GM19035 (cell line): ENCODE measurements at regions not wholly inside any gene's neighbourhood (a gene's known extent, or its start where the extent isn't known, plus 50 kb on each side); places are given as distances from the start of the nearest gene placed in this dataset.
"Not testable (repeated sequence)": the region's sequence is repeated elsewhere in the genome, so short reads cannot be mapped to it uniquely, and the experiment has no call there.

Experiments
- ATAC-seq: cut with Tn5 transposase; IDR thresholded peaks from one replicate; pipeline ENCODE4 v1.9.1; 2021; ENCODE audit not compliant: unreplicated experiment

DNA sequence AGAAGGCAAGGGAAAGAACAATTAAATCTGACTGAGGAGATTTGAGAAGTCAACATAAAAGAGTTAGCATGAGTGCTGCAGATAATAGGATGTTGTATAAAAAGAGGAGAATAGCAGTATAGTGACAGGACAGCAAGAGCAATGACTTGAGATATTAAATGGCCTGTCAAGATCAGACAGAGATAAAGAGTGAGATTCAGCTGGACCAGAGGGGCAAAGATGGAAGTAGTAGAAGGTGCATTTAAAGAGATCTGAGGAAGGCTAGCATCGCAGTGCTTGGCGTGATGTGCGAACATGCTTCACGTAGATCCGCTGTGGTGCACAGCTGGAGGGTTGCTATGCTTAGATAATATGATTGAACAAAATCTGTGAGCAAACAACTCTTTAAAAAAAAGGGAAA is 1422.6 kb upstream of the CDH8 start:
- no peak for ATAC-seq

- no peak for ATAC-seq
These were observed 1421.6 kb upstream of the CDH8 start for GRCh38 chr16:63457869-63458268.

DNA sequence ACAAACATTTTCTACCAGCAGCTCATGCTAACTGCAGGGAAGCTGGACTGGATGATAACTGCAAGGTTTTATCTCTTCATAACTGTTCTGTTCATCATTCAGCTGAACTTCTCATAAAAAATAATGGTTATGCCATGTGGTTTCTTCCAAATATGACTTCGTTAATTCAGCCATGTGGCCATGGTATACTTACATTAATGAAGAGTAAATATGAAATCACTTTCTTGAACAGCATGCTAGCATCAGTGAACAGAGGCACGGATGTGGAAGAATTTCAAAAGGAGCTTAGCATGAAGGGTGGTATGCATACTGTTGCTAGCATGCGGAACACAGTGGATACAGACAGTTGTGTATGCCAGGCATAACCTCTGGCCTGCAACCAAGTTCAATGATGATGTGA is 1417.0 kb upstream of the CDH8 start:
- no peak for ATAC-seq

DNA sequence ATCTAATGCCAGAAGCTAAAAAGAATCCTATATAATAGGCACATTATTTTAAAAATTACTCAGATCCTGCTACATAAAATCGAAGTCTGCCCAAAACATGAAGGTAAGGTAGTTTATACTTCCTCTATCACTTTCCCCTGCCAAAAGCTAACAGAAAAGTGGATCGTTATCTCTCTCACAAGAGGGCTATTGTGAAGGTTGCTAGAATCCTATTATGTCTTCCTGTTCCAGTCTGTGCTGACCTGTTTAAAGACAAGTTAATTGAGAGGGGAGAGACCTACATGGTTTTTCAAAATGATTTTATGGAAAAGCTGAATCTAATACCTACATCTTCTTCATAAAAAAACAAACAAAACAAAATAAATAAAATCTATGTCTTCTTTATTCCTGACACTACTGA is 1410.9 kb upstream of the CDH8 start:
- ATAC-seq, result no peak

DNA sequence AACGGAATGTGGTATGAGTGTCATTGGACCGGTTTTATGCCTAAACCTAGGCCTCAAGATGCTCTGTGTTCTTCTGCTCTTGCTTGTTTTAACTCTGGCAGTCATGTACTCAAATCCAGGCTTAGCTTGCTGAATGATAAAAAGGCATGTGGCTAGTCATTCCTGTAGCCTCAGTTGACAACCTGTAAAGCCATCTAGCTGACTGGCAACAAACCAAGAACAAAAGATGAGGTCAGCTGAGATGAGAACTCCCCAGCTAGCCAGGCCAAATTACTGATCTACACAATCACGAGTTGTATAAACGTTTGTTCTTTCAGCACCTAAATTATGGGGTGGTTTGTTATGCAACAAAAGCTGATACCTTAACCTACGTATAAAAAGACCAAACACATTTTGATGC is 1406.0 kb upstream of the CDH8 start:
- no peak for ATAC-seq

- no peak for ATAC-seq
These were observed 1390.1 kb upstream of the CDH8 start for GRCh38 chr16:63426275-63426870.

GRCh38 chr16:63422715-63423114 is 1386.5 kb upstream of the CDH8 start:
- no peak for ATAC-seq

GRCh38 chr16:63416712-63417111 is 1380.5 kb upstream of the CDH8 start:
- no peak for ATAC-seq

GRCh38 chr16:63415014-63415413 is 1378.8 kb upstream of the CDH8 start:
- ATAC-seq, result no peak

- ATAC-seq, result no peak
These were observed 1374.4 kb upstream of the CDH8 start for GRCh38 chr16:63410594-63410993.

DNA sequence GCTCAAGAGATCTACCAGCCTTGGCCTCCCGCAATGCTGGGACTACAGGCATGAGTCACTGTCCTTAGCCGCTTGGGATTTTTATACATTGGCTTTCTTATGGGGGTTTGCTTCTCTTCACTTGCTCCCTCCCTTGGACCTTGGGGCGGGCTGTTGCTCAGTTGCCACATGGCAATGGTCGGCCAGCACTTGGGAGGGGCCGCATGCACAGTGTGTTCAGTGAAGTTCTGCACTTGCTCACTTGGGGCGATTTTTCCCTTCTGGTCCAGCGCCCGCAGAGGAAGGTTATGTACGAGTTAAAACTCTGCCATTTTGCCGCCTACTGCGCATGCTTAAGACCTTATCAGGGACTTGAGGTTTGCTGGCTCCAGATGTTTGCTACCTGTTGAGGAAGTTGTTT is 1367.6 kb upstream of the CDH8 start:
- no peak for ATAC-seq

GRCh38 chr16:63388277-63388676 is 1352.0 kb upstream of the CDH8 start:
- not testable (repeated sequence) for ATAC-seq

GRCh38 chr16:63385714-63386432 is 1349.6 kb upstream of the CDH8 start:
- no peak for ATAC-seq

DNA sequence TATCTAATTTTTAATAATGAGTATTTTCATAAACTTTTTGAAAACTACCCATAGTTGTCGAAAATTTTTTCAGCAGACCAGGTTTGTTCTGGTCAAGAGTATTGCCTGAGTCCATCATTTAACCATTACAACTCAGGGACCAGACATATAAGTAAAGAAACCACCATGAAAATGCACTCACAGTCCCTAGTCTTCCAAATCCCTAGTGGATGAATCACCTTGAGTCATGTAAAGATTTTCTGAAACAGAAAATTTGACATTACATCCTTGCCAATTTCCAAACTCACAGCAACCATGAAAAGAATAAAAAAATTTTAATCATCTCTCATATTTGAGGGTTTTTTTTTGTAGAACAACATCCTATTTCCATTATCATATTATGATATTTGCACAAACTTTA is 1337.5 kb upstream of the CDH8 start:
- no peak for ATAC-seq

- ATAC-seq, result no peak
These were observed 1336.6 kb upstream of the CDH8 start for GRCh38 chr16:63372815-63373214.

DNA sequence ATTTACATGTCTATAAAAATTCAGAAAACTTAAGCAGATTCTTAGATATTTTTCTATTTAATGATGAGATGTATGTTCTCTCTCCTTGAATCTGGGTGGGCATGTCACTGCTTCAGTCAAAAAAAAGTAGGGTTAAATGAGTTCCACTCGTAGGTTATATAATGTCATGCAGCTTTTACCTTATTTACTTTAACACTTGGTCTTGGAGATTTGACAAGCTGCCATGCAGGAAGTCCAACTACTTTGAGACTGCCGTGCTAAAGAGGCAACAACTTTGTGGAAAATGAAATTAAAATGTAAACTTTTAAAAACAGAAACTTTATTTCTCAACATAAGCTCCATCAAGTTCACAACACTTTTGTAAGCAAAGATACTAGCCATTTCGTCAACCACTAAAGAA is 1336.0 kb upstream of the CDH8 start:
- ATAC-seq, result no peak

DNA sequence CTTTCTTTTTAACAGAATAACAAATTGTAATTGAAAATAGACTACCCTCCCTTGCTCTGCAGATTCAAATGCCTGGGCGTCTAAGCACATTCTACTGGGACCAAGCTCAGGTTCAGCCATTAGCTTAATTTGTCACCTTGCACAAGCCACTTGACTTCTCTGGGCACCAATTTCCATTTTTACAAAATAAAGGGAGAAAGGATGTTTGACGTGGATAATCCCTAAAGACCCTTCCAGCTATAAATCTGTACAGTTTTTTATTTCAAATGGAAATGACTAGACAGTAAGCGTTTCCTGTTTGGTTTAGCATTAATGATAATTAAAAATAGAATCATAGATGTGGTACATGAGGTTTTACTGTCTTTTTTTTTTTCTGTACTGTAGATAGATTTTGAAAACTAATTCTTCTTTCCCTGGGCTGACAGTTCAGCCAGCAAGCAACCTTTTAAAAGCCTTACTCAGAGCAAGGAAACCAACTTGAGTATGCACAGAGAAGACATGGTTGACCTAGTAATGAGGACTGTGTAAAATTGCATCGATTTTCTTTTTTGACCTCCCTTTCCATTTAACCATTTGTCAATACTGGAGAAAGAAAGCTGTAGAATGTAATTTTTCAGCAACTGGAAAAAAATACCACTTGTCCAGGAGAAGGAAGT is 1329.5 kb upstream of the CDH8 start:
- ATAC-seq, result no peak

- ATAC-seq, result no peak
These were observed 1327.5 kb upstream of the CDH8 start for GRCh38 chr16:63363738-63364137.

- peak; percentile 58 for ATAC-seq
These were observed 1324.9 kb upstream of the CDH8 start for GRCh38 chr16:63361032-63361624.

DNA sequence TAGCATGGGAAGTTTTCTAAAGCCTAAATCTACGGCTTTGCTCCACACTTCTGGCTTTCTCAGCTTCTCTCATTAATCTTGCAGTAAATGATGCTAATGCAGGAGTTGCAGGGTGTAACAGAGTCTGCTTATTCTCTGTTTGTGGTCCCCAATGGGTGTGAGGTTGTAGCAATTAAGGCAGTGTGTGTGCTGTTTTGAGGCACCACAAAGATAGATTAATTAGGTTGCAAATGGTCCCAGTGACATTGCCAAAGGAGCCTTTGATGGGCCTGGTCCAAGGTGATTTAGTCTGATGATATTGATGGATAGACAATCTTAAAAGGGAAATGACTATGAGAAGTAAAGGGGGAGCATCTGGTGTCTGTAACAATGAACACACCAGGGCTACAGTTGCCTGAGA is 1313.7 kb upstream of the CDH8 start:
- ATAC-seq, result no peak

GRCh38 chr16:63346000-63346399 is 1309.8 kb upstream of the CDH8 start:
- ATAC-seq, result no peak

DNA sequence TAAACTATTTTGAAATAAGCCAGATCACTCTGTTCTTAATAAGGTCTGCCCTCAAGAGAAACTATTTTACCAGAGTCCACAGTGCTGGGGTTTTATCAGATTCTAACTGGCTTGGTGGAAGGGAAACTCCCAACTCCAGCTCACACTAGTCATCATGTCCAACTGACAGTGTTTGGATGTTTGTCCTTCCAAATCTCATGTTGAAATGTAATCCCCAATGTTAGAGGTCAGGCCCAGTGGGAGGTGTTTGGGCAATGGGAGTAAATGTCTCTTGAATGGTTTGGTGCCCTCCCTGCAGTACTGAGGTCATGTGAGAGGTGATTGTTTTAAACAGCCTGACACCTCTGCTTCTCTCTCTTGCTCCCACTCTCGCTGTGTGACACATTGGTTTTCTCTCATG is 1301.0 kb upstream of the CDH8 start:
- ATAC-seq, result no peak
